ENCODE measurements at regions not wholly inside any gene's neighbourhood (a gene's known extent, or its start where the extent isn't known, plus 50 kb on each side); places are given as distances from the start of the nearest gene placed in this dataset.

GRCh38 chr3:35394905-35395304 lies 244.4 kb upstream of the ARPP21 start:
- no peak overlapping the region for H3K27ac ChIP-seq
- H3K36me3 ChIP-seq = no peaks in the 10 kb centered on the region
- H3K4me1 ChIP-seq = no peaks in the 10 kb centered on the region
- no peak for DNase-seq (ENCODE audit: low spot score in 2 of 2)
- no peaks in the 10 kb centered on the region for H3K27me3 ChIP-seq
- H3K4me3 ChIP-seq = no peak overlapping the region
- TF ChIP-seq EP300 (IDR thresholded peaks at IDR 0.05) (no peak), CTCF (IDR thresholded peaks at IDR 0.05) (no peak), POLR2A (IDR thresholded peaks at IDR 0.05) (no peak)
- peaks cover 0 to 22% (median 0%) of the 10 kb centered on the region in 4 donors for H3K9me3 ChIP-seq
- 57 to 72% methylated on average over 1 of the region's 1 CpG for WGBS, 2 donors

- H3K36me3 ChIP-seq = no peaks in the 10 kb centered on the region
- TF ChIP-seq POLR2A (IDR thresholded peaks at IDR 0.05) = no peak
- no peak for TF ChIP-seq CTCF (IDR thresholded peaks at IDR 0.05)
- no peak overlapping the region for H3K27ac ChIP-seq
- H3K27me3 ChIP-seq = no peaks in the 10 kb centered on the region
- no peaks in the 10 kb centered on the region for H3K4me1 ChIP-seq
- DNase-seq (ENCODE audit: low spot score in 2 of 2) = no peak
- no peak overlapping the region for H3K4me3 ChIP-seq
- no peaks in the 10 kb centered on the region for H3K9me3 ChIP-seq
These were observed 237.7 kb upstream of the ARPP21 start for GRCh38 chr3:35401671-35402070.

DNA sequence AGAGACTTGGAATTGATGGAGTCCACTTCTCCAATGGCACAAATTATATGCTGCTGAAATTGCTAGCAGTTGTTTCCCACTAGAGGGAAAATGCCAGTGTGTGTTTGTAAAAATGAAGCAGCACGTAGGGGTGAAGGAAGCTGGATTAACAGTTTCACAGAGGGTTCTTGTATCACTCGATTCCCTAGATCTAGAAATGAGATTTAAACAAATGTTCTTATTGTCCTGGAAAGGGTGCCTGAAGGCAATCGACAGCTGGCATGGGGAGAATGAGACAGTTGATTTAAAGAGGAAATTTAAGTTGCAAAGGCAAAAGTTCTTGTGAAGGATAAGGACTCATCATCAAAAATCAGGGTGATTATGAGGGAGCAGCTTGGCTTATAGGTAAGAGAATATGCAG lies 234.8 kb upstream of the ARPP21 start:
- H3K4me3 ChIP-seq = no peak overlapping the region
- no peaks in the 10 kb centered on the region for H3K36me3 ChIP-seq
- DNase-seq (ENCODE audit: low spot score in 2 of 2) = no peak
- no peaks in the 10 kb centered on the region for H3K9me3 ChIP-seq
- no peak overlapping the region for H3K27ac ChIP-seq
- no peak for TF ChIP-seq POLR2A (IDR thresholded peaks at IDR 0.05)
- TF ChIP-seq CTCF (IDR thresholded peaks at IDR 0.05) = no peak
- no peak for TF ChIP-seq EP300 (IDR thresholded peaks at IDR 0.05)
- WGBS, 2 donors = 54 to 62% methylated on average over 3 of the region's 3 CpGs
- no peaks in the 10 kb centered on the region for H3K27me3 ChIP-seq
- H3K4me1 ChIP-seq = no peaks in the 10 kb centered on the region

DNA sequence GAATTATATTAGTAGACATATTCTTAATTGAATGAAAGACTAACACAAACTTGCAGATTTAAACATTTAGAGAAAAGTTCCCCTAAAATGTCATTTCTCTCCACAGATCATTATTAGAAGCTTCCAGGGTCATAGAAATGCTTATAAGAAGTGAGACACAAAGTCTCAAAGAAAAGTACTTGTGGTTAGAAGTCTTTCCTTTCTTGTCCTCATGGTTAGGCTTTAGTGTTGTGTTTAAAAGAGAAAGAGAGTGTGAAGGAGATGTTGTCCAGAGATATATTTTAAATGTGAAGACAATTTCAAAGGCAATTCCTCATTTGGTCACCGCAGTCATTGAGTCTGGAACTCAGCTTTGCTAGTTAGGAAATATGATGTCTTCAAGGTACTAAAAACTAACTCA lies 230.4 kb upstream of the ARPP21 start:
- TF ChIP-seq POLR2A (IDR thresholded peaks at IDR 0.05) (no peak), CTCF (IDR thresholded peaks at IDR 0.05) (no peak), EP300 (IDR thresholded peaks at IDR 0.05) (no peak)
- no peak for DNase-seq (ENCODE audit: low spot score in 2 of 2)
- WGBS, 2 donors = 96 to 97% methylated on average over 1 of the region's 1 CpG
- no peak overlapping the region for H3K27ac ChIP-seq
- H3K4me3 ChIP-seq = no peak overlapping the region
- H3K27me3 ChIP-seq = no peaks in the 10 kb centered on the region
- H3K4me1 ChIP-seq = no peaks in the 10 kb centered on the region
- H3K9me3 ChIP-seq = no peaks in the 10 kb centered on the region
- no peaks in the 10 kb centered on the region for H3K36me3 ChIP-seq

GRCh38 chr3:35409991-35410390 lies 229.3 kb upstream of the ARPP21 start:
- DNase-seq (ENCODE audit: low spot score in 2 of 2) = no peak
- no peaks in the 10 kb centered on the region for H3K36me3 ChIP-seq
- H3K9me3 ChIP-seq = no peaks in the 10 kb centered on the region
- H3K27ac ChIP-seq = no peak overlapping the region
- no peaks in the 10 kb centered on the region for H3K4me1 ChIP-seq
- no peaks in the 10 kb centered on the region for H3K27me3 ChIP-seq
- WGBS, 2 donors = 74 to 82% methylated on average over 1 of the region's 1 CpG
- H3K4me3 ChIP-seq = no peak overlapping the region
- no peak for TF ChIP-seq CTCF (IDR thresholded peaks at IDR 0.05)
- no peak for TF ChIP-seq EP300 (IDR thresholded peaks at IDR 0.05)
- TF ChIP-seq POLR2A (IDR thresholded peaks at IDR 0.05) = no peak

Data from tibial nerve (tissue), 4 donors.